Sciatic nerve (tissue), 2 donors: ENCODE measurements at regions not wholly inside any gene's neighbourhood (a gene's known extent, or its start where the extent isn't known, plus 50 kb on each side); places are given as distances from the start of the nearest gene placed in this dataset.

Experiments used
- ATAC-seq: fragments of 200-7000 bp; cut with Tn5 transposase; one replicate; pipeline ENCODE4 v1.9.1; 2020; ENCODE audit warnings: mild to moderate bottlenecking, moderate library complexity
- DNase-seq: peaks from one replicate; pipeline ENCODE4 v3.0.0-alpha.2; 2020; ENCODE audit warnings: low spot score
- intact Hi-C: fragments of 100-400 bp; cut with DNase I; formaldehyde crosslinking; loops from one replicate; pipeline ENCODE4 v1.14.2; 2022
- donor health status: DM: no; HTN: no; CAD: no.
- donor health status: DM: no; HTN: no; CAD: no.

DNA sequence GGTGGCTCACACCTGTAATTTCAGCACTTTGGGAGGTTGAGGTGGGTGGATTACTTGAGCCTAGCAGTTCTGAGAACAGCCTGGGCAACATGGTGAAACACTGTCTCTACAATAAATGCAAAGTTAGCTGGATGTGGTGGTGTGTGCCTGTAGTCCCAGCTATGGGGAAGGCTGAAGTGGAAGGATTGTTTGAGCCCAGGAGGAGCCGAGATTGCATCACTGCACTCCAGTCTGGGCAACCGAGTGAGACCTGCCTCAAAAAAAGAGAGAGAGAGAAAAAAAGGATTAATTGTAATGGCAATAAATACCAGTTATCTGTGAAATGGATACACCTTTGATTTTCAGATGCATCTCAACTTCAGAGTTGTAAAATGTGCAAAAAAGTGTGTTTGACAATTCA is 58.8 kb downstream of the SPRY1 start:
- no peak for DNase-seq
- no peak for ATAC-seq
- intact Hi-C loops: no loop called here

DNA sequence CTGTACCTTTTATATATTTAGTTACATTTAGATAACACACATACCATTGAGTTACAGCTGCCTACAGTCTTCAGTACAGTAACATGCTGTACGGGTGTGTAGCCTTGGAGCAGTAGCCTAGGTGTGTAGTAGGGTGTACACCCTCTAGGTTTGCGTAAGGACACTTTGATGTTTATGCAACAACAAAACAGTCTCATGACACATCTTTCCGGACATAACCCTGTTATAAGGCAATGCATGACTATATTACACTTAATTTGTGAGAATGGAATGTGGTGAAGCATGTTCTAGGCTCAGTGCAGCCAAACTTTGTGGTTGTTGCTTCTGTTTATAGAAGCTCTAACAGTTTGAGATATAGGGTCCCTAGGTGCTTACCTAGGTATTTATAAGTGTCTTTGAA is 65.4 kb downstream of the SPRY1 start:
- intact Hi-C loops: no loop called here
- ATAC-seq (no peak), DNase-seq (no peak)

DNA sequence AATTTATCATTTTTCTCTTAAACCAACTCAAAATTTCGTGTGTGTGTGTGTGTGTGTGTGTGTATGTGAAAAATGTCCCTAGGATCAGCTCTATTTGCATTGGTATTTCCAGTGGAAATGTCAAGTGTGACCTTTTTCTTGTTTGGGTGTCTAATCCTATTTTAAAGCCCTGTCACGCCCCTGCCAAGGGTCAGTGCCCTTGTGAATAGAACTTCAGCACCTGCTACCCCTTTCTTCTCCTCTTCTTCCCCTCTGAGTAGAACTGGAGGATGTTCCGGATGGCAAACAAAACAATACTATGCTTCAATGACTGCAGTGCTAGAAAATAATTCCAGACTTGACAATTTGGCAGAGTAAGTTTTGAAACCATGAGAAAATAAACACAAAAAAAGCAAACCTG is 67.3 kb downstream of the SPRY1 start:
- DNase-seq: no peak
- intact Hi-C loops: no loop called here
- no peak for ATAC-seq

DNA sequence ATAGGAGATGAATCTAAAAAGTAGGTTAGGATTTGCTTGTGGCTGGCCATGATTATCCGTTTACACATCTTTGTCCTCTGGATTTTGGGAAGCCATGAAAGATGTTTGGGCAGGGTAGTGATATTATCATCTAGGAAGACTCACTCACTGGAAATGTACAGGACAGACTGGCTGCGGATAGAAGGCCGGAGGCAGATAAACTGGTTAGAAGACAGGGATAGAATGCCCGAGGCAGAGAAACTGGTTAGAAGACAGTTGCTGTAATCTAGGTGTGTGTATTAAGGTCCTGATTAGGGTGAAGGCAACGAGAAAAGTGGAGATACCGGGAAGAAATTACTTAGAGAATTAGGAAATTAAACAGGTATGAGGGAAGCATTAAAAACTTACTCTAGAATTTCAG is 68.8 kb downstream of the SPRY1 start:
- no peak for ATAC-seq
- DNase-seq: no peak
- intact Hi-C loops: no loop called here

DNA sequence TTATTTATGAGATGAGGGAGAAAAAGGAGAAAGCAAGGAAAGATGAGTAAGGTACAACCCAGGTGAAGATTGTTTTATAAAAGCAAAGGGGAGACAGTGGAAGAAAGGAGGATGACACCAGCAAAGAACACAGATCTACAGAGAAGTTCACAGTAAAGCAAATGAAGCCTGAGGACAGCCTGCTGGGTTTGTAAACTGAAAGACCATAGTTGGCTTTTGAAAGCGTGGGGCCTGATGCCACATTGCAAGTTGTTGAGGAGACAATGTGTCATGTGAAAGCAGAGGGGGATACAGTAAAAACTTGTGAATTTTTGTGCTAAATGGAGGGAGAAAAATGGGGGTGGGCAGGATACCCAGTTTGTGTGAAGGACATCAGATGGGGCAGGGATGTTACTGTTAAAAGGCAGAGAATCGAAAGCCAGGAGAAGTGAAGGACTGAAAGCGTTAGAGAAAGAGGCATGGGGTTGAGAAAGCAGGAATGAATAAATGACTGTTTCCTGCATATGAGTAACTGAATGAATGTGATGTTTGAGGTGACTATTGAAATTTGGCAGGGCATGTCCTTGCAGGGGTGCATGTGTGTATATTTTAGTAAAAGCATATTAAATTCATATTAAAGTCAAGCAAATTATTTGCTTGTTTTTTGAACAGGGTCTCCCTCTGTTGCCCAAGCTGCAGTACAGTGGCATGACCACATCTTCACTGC is 69.6 kb downstream of the SPRY1 start:
- no peak for DNase-seq
- ATAC-seq: no peak
- intact Hi-C loops: no loop called here

DNA sequence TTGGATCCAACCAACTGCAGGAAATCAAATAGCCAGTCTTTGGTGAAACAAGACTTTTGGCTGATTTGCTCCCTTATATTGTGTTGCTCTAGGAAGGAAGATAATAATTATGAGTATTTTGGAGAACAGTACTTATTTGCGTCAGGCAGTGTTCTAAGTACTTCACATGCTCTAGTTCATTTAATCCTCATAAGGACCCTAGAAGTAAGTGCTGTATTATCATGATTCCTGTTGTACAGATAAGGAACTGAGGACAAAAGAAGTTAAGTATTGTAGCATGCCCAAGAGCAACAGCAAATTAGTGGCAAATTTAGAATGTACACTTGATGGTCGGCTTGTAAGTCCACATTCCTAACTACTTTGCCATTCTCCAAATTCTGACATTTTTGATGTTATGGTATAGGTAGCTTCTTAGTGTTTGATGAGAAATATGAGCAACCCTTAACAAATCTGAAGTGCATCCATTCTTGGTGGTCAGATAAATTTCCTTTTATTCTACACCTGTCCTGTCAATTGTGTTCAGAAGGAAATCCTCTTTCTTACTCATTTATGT is 72.0 kb downstream of the SPRY1 start:
- ATAC-seq (no peak), DNase-seq (no peak)
- intact Hi-C loops: no loop called here

DNA sequence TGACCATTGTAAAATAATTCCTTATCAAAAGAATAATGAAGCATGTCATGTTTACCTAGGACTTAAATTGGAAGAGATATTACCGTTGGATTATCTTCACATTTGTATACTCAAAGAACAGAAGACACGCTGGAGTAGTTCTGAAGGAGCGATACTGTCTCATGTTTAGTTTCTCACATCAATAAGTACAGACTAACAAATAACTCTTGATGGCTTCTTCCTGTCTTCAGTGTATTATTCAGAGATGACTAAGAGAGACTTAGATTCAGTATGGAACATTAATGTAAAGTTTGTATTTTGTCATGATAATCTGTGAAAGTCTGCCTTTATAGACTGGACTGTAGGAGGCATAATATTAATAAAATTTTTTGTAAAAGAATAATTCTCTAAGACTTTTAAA is 72.7 kb downstream of the SPRY1 start:
- intact Hi-C loops: no loop called here
- no peak for ATAC-seq

DNA sequence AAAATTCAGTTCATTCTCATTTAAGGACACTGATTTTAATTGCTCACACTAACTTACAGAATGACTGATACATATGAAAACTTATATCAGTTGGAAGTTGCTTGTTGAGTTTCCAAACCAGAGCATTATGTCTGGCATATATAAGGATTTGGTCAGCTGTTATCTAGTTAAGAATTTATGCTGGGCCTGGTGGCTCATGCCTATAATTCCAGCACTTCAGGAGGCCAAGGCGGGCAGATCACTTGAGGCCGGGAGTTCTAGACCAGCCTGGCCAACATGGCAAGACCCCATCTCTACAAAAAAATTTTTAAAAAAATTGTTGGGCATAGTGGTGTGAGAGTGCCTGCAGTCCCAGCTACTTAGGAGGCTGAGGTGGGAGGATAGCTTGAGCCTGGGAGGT is 73.1 kb downstream of the SPRY1 start:
- ATAC-seq: no peak
- intact Hi-C loops: no loop called here
- no peak for DNase-seq

More for the DNA sequence above, 72.7 kb downstream of the SPRY1 start:
- no peak for DNase-seq

DNA sequence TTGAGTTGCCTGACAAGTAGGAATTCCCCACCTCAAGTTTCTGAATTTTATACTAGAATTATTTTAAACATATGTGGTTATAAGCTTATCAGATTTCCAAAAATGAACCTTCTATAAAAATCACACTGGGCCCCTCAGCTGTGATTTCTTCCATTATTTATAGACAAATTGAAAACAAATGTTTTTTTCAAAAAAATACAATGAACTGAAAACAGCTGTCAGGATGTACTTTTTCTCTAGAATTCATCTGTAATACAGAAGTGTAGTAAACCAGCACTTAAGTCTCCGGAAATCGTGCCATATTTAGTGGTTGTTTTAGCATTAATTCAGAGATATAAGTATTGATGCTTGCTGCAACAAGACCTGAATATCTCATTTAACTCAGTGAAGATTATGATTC is 74.0 kb downstream of the SPRY1 start:
- intact Hi-C loops: no loop called here

DNA sequence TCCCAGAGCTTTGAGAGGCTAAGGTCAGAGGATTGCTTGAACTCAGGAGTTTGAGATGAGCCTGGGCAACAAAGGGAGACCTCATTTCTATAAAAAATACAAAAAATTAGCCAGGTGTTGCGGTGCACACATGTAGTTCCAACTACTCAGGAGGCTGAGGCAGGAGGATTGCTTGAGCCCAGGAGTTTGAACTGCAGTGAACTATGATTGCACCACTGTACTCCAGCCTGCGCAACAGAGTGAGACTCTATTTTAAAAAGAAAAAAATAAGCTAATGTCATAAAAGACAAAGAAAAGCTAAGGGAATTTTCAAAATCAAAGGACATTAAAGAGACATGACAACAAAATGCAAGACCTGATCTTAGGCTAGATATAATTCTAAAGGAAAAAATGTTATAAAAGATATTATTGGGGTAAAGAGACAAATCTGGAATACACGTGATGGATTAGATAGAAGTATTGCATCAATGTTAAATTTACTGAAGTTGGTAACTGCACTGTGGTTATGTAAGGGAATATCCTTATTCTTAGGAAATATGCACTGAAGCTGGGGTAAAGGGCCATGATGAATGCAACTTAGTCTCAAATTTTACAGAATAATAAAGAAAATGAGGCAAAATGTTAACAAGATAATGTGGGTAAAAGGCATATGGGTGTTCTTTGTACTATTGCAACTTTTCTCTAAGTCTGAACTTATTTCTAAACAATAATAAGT is 75.2 kb downstream of the SPRY1 start:
- DNase-seq (no peak), ATAC-seq (no peak)
- intact Hi-C loops: no loop called here

More for the DNA sequence above, 74.0 kb downstream of the SPRY1 start:
- ATAC-seq (no peak), DNase-seq (no peak)

DNA sequence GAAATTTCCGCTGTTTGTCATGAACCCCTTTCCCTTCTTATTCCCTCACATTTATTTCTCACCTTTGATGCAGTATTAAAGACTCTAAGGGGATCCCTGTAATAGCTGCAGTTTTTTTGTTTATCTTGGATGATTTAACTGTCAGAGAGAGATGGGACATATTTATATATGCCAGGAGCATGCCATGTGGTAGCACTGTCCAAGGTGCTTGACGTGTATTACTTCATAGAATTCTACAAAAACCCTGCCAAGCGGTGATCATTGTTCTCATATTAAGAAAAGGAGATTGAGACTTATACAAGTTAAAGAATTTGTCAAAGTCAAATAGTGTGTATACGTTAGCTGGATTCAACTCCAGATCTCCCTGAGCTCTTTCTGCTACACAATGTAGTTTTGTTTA is 78.2 kb downstream of the SPRY1 start:
- ATAC-seq (no peak), DNase-seq (no peak)
- intact Hi-C loops: no loop called here

DNA sequence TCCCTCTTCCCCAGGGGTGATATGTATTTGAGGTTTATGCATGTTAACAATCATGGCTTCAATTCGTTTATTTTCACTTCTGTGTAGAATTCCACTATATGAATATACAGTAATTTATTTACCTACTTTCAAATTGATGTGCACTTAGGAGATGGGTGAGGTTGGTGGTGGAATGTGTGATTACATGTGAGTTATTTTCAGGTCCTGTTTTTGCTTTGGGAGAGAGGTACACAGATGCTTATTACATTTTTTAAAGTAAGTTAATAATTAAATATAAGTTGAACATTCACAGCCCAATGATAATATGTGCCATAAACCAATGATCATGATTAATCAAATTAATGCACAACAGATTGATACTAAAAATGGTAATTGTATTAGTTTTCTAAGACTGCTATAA is 79.5 kb downstream of the SPRY1 start:
- DNase-seq (no peak), ATAC-seq (no peak)
- intact Hi-C loops: no loop called here

DNA sequence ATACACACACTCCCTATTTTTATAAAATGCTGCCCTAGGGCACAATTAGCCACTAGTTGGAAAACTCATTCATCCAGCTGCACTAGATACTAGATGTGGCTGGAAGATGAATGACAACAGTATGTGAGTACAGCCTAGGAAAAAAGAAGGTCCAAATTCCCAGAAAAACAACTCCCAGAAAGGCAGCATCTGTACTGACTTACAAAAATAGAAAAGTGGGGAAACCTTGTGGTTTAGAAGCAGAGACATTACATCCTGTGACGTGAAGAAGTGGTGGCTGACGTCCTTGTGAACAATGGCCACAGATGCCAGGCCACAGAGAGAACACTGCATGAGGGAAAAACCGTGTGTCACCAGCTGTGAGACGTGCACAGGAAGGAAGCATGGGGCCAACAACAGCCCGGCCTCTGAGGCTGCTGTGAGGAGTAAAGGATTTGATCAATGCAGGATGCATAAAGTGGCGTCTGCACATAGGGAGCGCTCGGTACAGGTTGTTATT is 81.2 kb downstream of the SPRY1 start:
- peak; percentile 63 for DNase-seq
- intact Hi-C loops: no loop called here
- peak; percentile 91 for ATAC-seq

DNA sequence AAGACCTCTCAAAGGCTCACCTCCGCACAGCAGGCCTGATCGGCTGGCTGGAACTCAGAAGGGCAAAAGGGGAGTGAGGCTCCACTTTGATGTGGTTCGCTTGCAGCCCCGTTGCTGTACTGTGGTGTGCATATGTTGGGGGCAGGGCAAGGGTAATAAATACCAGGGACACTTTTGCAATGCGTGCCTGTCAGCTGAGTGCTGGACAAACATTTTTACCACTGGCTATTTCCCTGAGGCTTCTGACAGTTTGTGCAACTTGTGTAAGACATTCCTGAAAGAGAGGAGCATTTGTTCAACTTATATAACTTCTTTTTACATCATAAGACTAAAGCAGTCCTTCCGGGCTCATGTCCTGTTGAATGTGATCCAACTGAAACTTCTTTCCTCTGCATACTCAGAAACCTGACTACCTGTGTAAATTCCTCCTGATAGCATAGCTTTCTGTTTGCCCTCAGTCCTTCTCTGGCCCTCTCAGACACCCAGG is 82.3 kb downstream of the SPRY1 start:
- ATAC-seq (peak; percentile 67), DNase-seq (no peak)
- intact Hi-C loops: no loop called here

DNA sequence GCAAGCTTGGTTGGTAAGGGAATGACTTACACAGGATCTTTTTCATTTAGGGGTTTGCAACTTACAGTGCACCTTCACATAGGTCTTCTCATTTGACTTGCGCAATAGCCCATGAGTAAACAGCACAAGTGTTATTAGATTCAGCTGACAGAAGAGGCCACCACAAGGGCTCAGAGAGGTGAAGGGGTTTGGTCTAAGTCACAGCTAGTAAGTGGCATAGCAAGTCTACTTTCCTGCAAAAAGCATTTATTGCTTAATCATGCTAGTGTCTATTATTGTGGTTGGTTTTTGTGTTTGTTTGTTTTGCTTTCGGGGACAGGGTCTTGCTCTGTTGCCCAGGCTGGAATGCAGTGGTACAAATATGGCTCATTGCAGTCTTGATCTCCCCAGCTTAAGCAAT is 83.3 kb downstream of the SPRY1 start:
- intact Hi-C loops: no loop called here

DNA sequence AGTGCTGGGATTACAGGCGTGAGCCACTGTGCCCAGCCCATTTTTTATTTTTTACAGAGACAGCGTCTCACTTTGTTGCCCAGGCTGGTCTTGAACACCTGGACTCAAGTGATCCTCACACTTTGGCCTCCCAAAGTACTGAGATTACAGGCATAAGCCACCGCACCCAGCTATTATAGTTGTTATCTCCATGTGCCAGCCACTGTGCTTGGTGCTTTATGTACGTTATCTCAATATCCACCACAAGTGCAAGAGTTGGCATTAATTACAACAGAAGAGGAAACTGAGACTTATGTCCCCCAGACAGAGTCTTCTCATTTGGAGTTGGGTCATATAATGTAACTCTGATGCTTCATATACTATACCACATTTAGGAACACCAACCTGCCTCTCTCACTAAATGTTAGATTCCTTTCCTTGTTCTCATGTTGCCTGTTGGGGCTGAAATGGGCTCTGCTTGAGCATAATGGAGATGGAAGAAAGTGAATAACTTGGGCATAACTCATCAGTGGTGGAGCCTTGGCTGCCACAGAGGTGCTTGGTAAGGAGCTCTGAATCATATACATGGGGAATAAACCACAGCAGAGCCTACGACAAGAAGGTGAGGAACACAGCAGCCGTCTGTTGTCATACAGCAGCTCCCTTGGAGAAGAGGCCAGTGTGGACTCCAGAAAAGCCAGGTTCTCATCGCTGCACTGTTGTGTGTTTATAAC is 84.3 kb downstream of the SPRY1 start:
- ATAC-seq (no peak), DNase-seq (no peak)
- intact Hi-C loops: no loop called here

More for the DNA sequence above, 83.3 kb downstream of the SPRY1 start:
- DNase-seq: no peak
- ATAC-seq: no peak

DNA sequence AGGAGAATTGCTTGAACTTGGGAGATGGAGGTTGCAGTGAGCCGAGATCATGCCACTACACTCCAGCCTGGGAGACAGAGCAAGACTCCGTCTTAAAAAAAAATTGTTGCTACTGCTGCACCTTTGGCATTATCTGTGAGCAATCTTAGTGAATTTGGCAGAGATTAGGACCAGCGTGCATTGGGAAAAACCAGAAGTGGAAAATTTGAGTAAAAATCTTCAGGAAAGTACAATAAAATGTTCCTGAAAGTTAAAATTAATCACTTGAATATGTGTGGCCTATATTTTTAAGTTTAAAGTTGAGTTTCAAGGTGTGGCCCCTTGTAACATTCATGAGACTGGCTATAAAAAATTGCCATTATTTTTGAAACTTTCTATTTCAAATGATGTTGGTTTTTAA is 85.1 kb downstream of the SPRY1 start:
- ATAC-seq: no peak
- DNase-seq: no peak
- intact Hi-C loops: no loop called here

DNA sequence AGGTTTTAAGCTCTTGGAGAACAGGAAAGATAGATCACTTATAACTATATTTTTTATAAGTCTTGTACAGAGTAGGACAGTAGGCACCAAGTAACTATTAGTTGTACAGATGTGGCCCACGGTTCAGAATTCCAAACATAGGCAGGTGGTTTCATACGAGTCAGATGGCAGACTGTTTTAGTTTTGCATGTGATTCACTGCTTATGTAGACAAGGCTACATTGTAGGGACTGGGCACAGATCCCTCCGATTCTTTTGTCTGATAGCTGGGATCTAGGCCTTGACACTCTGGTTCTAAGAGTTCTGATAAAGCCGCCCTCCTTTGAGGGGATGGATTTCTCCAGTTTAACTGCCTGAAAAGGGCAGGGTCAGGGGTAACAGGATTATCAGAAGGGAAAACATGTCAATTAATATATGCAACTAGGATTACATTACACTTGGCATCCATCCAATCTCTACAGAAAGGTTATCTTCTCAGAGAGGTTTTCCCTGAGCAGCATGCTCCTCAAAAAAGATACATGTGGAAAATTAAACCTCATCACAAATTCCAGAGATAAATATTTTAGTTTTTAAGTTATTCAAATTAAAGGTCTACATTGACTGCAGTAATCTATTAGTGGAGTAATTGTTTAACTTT is 87.8 kb downstream of the SPRY1 start:
- intact Hi-C loops: no loop called here
- DNase-seq: no peak
- no peak for ATAC-seq

DNA sequence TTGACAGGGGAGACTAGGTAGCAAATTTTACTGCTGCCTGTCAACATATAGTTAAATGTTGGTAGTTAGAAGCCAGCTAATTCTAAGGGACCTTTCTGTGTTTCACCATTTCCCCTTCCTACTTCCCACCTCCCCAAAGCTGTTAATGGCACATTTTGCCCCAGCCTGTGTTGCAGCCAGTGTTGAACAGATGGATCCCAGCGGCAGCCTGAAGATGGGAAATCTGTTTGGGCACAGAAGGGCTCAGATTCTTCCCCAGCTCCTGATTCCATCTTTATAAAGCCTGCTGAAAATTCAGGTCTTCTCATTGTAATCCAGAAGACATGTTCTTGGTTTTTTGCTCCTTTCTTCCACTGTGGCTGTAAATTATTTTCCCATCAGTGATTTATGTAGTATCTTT is 89.0 kb downstream of the SPRY1 start:
- no peak for DNase-seq
- intact Hi-C loops: no loop called here
- no peak for ATAC-seq
